22Rv1 (cell line): ENCODE measurements at regions not wholly inside any gene's neighbourhood (a gene's known extent, or its start where the extent isn't known, plus 50 kb on each side); places are given as distances from the start of the nearest gene placed in this dataset.

Experiments used
- CTCF ChIP-seq: fragments of 450-650 bp; IDR thresholded peaks from 2 replicates; pipeline ENCODE4 v1.5.1; 2017; ENCODE audit warnings: mild to moderate bottlenecking
- ZFX ChIP-seq: fragments of 450-650 bp; IDR thresholded peaks from 2 replicates; pipeline ENCODE4 v1.6.1; 2017; ENCODE audit warnings: antibody characterized with exemption, borderline replicate concordance

GRCh38 chr6:85006362-85006761 is 242.0 kb upstream of the TBX18 start:
- no peak for TF ChIP-seq CTCF
- TF ChIP-seq ZFX = no peak
